ENCODE measurements at regions not wholly inside any gene's neighbourhood (a gene's known extent, or its start where the extent isn't known, plus 50 kb on each side); places are given as distances from the start of the nearest gene placed in this dataset.

GRCh38 chr18:10312326-10313015, 142.0 kb upstream of the APCDD1 start:
- Histone ChIP-seq H3K36me3 (no peaks in the 10 kb centered on the region), H3K9me3 (no peaks in the 10 kb centered on the region), H3K27ac (no peak overlapping the region), H3K27me3 (no peaks in the 10 kb centered on the region), H3K4me3 (no peak overlapping the region), H3K4me1 (no peaks in the 10 kb centered on the region)
- intact Hi-C loops (cut with DNase I; ENCODE audit: low total_unique reads): no loop called here
- DNase-seq (ENCODE audit: low spot score in 2 of 2): no peak
- no peak for TF ChIP-seq POLR2A (IDR thresholded peaks at IDR 0.05)

- Histone ChIP-seq H3K4me1 (no peaks in the 10 kb centered on the region), H3K4me3 (no peak overlapping the region), H3K36me3 (no peaks in the 10 kb centered on the region), H3K9me3 (no peaks in the 10 kb centered on the region), H3K27me3 (no peaks in the 10 kb centered on the region), H3K27ac (no peak overlapping the region)
- intact Hi-C loops (cut with DNase I; ENCODE audit: low total_unique reads): no loop called here
- DNase-seq (ENCODE audit: low spot score in 2 of 2): no peak
- TF ChIP-seq POLR2A (IDR thresholded peaks at IDR 0.05) (no peak), POLR2AphosphoS5 (IDR thresholded peaks at IDR 0.05) (no peak), CTCF (IDR thresholded peaks at IDR 0.05) (no peak)
These were observed 141.5 kb upstream of the APCDD1 start for GRCh38 chr18:10313016-10313342.

- Histone ChIP-seq H3K36me3 (no peaks in the 10 kb centered on the region), H3K4me3 (no peak overlapping the region), H3K9me3 (no peaks in the 10 kb centered on the region), H3K4me1 (no peaks in the 10 kb centered on the region), H3K27ac (no peak overlapping the region), H3K27me3 (no peaks in the 10 kb centered on the region)
- no peak for DNase-seq (ENCODE audit: low spot score in 2 of 2)
- intact Hi-C loops (cut with DNase I; ENCODE audit: low total_unique reads): no loop called here
- no peak for TF ChIP-seq CTCF (IDR thresholded peaks at IDR 0.05)
- TF ChIP-seq POLR2AphosphoS5 (IDR thresholded peaks at IDR 0.05): no peak
- no peak for TF ChIP-seq POLR2A (IDR thresholded peaks at IDR 0.05)
These were observed 140.4 kb upstream of the APCDD1 start for GRCh38 chr18:10314066-10314465.

GRCh38 chr18:10315522-10315921, 138.9 kb upstream of the APCDD1 start:
- no peaks in the 10 kb centered on the region for H3K9me3 ChIP-seq
- no peak for DNase-seq (ENCODE audit: low spot score in 2 of 2)

GRCh38 chr18:10316778-10317177, 137.7 kb upstream of the APCDD1 start:
- H3K27ac ChIP-seq: no peak overlapping the region
- no peak overlapping the region for H3K4me3 ChIP-seq
- intact Hi-C loops (cut with DNase I; ENCODE audit: low total_unique reads): no loop called here
- H3K4me1 ChIP-seq: peaks cover 0 to 4% of the 10 kb centered on the region in 2 donors
- no peaks in the 10 kb centered on the region for H3K36me3 ChIP-seq
- H3K27me3 ChIP-seq: no peaks in the 10 kb centered on the region
- no peak for DNase-seq (ENCODE audit: low spot score in 2 of 2)
- H3K9me3 ChIP-seq: no peaks in the 10 kb centered on the region
- TF ChIP-seq POLR2A (IDR thresholded peaks at IDR 0.05) (no peak), POLR2AphosphoS5 (IDR thresholded peaks at IDR 0.05) (no peak), CTCF (IDR thresholded peaks at IDR 0.05) (no peak)

More at GRCh38 chr18:10315522-10315921, 138.9 kb upstream of the APCDD1 start:
- Histone ChIP-seq H3K27ac (no peak overlapping the region), H3K4me3 (no peak overlapping the region), H3K36me3 (no peaks in the 10 kb centered on the region), H3K27me3 (no peaks in the 10 kb centered on the region), H3K4me1 (no peaks in the 10 kb centered on the region)
- intact Hi-C loops (cut with DNase I; ENCODE audit: low total_unique reads): no loop called here
- TF ChIP-seq POLR2A (IDR thresholded peaks at IDR 0.05) (no peak), CTCF (IDR thresholded peaks at IDR 0.05) (no peak), POLR2AphosphoS5 (IDR thresholded peaks at IDR 0.05) (no peak)

Data from breast epithelium (tissue), 4 donors.